HFF-Myc (cell line): ENCODE measurements at regions not wholly inside any gene's neighbourhood (a gene's known extent, or its start where the extent isn't known, plus 50 kb on each side); places are given as distances from the start of the nearest gene placed in this dataset.

ENCODE experiments used
- DNase-seq: peaks from one replicate; pipeline ENCODE4 v3.0.0-alpha.2; 2011; ENCODE audit warnings: low read depth; ENCODE audit errors: extremely low read depth
- H3K4me3 ChIP-seq: replicated peaks from 2 replicates; pipeline ENCODE4 v1.5.1; 2011; ENCODE audit warnings: low read depth, mild to moderate bottlenecking, control low read depth, low read length
- TF ChIP-seq, protein P1 (sequence below): IDR thresholded peaks from 2 replicates; pipeline ENCODE4 v1.5.1; 2012; ENCODE audit warnings: mild to moderate bottlenecking, low read depth, low read length, control low read depth; ENCODE audit errors: missing control alignments

DNA sequence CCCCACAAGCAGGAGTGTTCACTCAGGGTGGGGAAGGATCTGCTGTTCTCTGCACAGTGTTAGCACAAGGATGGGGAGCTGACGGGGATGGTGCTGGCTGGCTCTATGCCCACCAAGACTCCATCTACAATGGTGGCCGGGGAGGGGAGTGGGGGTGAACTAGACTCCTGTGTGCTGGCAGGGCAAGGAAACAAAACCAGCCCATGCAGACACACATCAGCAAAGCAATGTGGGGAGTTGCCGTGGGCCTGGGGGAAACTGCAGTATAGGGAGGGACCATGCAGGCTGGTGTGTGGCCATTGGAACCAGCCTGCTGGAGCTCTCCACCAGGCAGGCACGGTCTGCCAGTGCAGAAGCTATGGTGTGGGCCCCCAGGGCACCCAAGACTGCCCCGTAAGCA lies 195.1 kb downstream of the PWWP3B start:
- TF ChIP-seq, protein P1, sequence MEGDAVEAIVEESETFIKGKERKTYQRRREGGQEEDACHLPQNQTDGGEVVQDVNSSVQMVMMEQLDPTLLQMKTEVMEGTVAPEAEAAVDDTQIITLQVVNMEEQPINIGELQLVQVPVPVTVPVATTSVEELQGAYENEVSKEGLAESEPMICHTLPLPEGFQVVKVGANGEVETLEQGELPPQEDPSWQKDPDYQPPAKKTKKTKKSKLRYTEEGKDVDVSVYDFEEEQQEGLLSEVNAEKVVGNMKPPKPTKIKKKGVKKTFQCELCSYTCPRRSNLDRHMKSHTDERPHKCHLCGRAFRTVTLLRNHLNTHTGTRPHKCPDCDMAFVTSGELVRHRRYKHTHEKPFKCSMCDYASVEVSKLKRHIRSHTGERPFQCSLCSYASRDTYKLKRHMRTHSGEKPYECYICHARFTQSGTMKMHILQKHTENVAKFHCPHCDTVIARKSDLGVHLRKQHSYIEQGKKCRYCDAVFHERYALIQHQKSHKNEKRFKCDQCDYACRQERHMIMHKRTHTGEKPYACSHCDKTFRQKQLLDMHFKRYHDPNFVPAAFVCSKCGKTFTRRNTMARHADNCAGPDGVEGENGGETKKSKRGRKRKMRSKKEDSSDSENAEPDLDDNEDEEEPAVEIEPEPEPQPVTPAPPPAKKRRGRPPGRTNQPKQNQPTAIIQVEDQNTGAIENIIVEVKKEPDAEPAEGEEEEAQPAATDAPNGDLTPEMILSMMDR, result no peak
- no peak for DNase-seq
- no peak overlapping the region for H3K4me3 ChIP-seq

DNA sequence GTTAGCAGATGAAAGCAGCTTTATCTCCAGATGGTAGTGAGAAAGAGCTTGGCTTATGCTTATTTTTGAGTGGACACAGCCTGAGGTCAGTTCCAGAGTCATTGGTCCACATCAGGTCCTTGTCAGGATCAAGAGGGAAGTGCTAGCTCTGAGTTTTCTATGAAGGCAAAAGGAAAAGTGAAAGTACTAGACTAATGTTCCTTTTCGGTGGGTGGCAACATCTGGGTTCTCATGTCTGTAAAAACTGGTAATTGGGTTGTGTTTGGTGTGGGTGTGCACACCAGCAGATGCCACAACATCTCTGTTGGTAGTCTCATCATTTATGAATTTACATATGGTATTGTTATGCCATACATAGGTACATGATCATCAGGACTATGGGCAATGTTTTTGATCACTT lies 210.5 kb downstream of the PWWP3B start:
- TF ChIP-seq, protein P1, result no peak
- H3K4me3 ChIP-seq, result no peak overlapping the region
- DNase-seq, result no peak

DNA sequence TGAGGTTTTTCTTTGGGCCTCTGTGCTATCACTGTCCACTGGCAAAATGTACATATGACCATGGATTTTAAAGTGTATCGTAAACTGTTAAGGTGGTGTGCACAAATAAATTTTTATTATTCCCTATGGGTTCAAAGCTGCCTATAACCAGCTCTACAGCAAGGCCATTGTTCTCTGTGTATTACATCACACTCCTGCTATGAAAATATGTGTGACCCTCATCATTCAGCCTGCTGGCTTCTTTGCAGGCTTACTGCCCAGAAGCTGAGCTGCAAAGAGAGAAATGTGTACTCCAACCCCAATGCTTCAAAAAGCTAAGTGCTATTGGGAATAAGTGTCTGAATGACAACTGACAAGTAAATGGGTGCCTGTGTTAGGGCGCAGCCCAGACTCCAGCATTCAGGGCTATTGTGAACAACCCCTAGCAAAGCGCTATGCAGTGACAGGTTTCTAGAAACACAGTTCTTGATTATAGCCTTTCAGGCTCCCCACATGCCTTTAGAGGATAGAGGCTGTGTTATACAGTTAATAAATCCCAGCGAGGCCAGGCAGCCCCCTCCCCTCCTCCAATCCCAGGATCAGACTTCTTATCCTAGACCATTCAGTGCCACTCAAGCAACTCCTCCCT lies 220.4 kb upstream of the RADX start:
- DNase-seq, result no peak
- TF ChIP-seq, protein P1, result no peak
- H3K4me3 ChIP-seq, result no peak overlapping the region

DNA sequence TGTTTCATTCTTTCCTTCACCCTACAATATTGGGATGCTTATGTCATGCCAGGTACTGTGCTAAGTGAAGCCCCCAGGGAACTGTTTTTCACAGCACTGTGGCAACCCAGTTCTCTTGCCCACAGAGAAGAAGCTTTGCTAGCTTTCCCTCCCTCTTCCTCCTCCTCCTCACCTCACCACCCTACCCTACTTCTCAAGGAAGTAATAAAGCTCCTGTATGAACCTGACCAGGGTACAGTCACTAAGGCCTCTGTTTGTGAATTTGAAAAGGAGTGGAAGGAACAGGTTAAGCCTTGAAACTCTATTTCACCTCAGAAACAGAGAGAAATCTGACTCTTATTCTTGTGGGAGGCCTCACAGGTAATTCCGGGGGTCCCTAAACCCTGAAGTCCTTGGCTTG lies 219.4 kb upstream of the RADX start:
- TF ChIP-seq, protein P1, result no peak
- no peak overlapping the region for H3K4me3 ChIP-seq
- no peak for DNase-seq

DNA sequence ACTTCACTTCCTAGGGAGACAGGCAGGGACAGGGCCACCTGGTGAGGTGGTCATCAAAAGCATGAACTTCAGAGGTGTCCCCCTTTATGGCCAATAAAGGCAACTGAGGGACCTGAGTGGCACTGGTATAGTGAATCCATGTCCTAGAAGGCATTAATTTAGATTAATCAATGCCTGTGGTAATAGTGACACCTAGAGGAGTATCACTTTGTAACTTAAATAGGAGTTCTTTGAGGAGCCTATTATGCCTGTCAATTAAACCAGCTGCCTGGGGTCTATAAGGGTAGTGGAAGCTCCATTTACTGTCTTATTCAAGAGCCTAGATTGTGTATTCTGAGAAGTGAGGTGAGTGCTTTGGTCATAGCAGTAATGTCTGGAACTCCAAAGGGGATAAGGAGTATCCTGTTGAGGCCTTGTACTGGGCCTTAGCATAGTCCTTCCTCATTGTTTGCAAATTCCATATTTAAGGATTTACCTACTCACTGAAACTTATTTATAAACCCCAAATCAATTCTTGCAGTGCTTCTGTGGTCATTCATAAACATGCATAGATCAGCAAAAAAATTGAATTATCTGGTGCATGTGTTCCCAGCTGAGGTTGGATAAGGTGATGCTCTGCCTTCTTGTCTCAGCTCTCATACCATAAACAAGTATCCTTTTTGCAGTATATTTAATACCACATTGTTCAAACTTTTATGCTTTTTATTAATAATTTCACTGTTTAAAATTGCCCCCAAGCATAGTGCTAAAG lies 213.8 kb upstream of the RADX start:
- no peak for DNase-seq
- no peak overlapping the region for H3K4me3 ChIP-seq

DNA sequence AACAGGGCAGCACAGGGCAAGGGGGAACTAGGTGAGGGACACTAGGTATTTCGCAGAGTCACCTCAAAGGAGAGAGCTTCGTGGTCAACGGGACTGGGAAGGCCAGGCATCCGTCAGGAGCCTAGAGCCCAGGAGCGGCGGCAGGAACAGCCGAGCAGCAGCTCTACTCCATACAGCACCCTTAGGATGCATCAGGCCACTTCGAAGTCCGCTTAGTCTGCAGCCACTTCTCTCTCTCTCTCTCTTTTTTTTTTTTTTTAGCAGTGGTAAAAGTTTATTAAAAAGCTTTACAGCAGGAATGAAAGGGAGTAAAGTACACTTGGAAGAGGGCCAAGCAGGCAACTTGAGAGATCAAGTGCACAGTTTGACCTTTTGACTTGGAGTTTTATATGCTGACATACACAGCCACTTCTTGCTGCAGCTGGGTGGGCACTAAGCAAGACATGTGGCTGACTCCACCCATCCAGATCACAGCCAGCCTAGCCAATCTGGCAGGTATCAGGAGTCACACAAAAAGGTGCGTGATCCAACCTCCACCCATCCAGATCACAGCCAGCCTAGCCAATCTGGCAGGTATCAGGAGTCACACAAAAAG lies 209.7 kb upstream of the RADX start:
- H3K4me3 ChIP-seq, result no peak overlapping the region
- TF ChIP-seq, protein P1, result no peak
- no peak for DNase-seq

More for the DNA sequence above, 213.8 kb upstream of the RADX start:
- TF ChIP-seq, protein P1, result no peak
